GM21367 (cell line): ENCODE measurements at regions not wholly inside any gene's neighbourhood (a gene's known extent, or its start where the extent isn't known, plus 50 kb on each side); places are given as distances from the start of the nearest gene placed in this dataset.

Source experiments
- ATAC-seq: cut with Tn5 transposase; IDR thresholded peaks from one replicate; pipeline ENCODE4 v1.9.1; 2021; ENCODE audit not compliant: unreplicated experiment

DNA sequence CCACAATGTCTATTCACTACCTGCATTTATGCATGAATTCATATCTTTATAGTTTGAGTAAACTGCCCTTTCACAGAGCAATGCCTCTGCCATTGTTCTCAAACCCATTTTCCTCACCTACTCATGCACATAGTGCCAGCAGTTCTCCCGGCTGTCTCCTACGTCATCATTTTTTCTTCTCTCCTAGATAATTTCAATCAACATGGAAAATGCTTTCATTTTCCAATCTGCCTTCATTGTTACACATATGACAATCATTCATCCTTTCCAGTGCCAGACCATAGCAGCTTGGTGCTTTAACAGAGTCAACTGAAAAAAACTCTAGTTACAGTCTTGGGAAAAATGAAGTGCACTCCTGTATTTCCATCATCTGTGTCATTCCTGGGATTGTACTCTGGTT, 514.8 kb upstream of the CTNND2 start:
- ATAC-seq = no peak

DNA sequence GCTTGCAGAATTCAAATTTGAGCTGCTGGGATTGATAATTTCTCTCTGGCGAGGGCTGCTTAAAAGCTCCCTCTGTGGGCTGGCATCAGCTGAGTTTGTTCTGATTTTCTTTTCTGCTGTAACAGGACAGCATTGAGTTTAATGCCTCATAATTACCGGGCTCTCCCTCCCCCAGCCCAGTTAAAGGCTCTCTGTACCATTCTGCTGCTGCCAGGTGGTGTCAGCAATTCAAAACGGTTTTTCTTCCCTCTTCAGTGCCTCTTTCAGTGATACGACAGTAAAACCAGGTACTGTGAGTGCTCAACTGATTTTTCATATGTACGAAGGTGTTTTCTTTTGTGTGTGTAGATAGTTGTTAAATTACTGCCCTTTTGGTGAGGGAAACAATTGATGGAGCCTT, 509.3 kb upstream of the CTNND2 start:
- no peak for ATAC-seq

- ATAC-seq = no peak
Observed at GRCh38 chr5:12413075-12413474, 508.8 kb upstream of the CTNND2 start.

- no peak for ATAC-seq
Observed at GRCh38 chr5:12399868-12400267, 495.6 kb upstream of the CTNND2 start.

GRCh38 chr5:12392246-12392645, 488.0 kb upstream of the CTNND2 start:
- no peak for ATAC-seq

DNA sequence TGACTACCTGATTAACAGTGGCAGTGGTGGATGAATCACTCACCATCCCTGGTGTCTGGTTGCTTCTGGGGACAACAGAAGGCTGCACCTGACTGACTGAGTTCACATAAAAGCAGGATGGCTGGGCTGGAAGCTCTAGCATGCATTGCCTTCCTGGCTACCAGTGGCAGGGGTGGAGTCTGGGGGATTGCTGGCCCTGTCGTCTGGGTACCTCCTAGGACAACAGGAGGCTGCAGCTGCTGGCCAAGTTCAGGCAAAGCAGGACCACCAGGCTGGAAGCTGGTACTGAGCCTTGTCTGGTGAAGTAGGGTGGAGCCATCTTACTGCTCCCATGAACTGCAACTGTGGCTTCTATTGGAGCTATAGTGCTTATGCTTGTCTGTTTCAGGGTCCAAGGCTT, 480.8 kb upstream of the CTNND2 start:
- no peak for ATAC-seq

- no peak for ATAC-seq
Observed at GRCh38 chr5:12384005-12384404, 479.8 kb upstream of the CTNND2 start.

- no peak for ATAC-seq
Observed at GRCh38 chr5:12367973-12368372, 463.7 kb upstream of the CTNND2 start.

DNA sequence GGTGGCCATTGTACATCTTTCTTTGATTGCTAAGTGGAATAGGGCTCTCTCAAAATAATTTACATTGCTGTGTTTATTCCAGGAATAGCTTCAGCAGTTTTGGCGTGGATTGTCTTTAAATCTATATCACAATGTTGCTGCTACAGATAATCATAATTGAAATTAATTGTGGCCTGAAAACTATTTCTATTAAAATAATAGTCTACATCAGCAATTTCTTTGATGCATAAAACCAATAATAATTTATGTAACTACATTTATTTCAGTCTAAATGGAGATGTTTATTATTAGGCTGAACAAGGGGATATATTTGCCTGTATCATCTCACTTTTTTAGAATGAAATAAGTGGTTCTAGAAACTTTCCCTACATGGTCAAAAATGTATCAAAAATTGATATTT, 456.0 kb upstream of the CTNND2 start:
- no peak for ATAC-seq

GRCh38 chr5:12358371-12359090, 454.3 kb upstream of the CTNND2 start:
- no peak for ATAC-seq

- no peak for ATAC-seq
Observed at GRCh38 chr5:12357626-12358025, 453.4 kb upstream of the CTNND2 start.

DNA sequence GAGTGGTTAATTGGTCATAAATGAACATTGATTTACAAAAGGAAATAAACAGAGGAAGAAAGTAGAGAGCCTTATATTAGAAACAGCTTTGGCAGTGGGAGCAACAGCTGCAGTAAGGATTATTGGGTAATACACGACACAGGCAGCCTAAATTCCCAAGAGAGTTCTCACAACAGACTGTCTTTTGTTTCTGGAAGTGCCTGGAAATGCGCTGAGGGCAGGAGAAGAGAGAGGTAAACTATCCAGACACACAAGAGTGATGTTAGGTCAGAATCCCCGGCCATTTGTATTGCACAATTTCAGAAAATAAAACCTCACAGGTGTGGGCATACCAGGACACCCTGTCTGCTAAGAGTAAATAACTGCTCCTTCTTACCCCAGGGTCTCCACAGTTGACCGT, 450.4 kb upstream of the CTNND2 start:
- ATAC-seq = no peak

GRCh38 chr5:12343558-12343957, 439.3 kb upstream of the CTNND2 start:
- ATAC-seq = no peak

GRCh38 chr5:12335938-12336337, 431.7 kb upstream of the CTNND2 start:
- no peak for ATAC-seq

GRCh38 chr5:12332480-12332879, 428.2 kb upstream of the CTNND2 start:
- no peak for ATAC-seq

DNA sequence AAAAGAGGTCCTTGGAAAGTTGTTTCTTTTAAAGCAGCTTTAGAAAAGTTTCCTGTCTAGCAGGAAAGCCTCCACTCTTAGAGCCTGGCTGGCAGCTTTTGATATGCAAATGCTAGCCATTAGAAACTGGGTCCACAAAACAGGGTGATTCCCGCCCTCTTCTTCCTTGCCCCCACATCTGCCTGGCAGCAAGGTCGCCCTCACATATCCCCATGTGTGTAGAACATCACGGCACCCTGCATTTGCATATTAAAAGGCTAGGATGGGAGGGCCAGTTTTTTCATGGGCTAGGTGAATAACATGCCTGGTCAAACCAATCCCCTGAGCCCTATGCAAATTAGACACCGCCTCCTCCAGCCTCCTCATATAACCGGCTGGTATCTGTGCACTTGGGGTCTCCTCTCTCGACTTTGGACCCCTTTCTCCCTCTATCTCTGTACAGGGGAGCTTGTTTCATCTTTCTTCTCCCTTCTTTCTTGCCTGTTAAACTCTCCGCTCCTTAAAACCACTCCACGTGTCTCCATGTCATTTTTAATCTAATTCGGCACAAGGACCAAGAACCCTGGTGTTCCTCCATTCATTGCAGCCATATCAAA, 426.8 kb upstream of the CTNND2 start:
- no peak for ATAC-seq

DNA sequence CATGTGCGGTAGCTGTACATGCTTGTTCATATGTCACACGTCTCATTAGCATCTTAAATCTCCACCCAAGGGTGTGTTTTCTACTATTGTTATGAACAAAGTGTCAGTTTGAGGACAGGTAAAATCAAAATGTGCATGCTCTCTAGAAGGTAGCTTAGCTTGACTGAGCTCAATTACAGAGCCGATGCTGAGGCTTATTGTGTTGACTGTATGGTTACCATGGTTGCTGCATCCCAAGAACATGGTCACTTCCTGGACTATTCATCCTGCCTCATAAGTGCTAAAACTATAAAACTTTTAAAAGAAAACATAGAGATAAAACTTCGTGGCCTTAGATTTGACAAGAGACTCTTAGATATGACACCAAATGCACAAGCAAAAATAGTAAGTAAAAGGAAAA, 426.1 kb upstream of the CTNND2 start:
- ATAC-seq = no peak

- no peak for ATAC-seq
Observed at GRCh38 chr5:12323637-12324229, 419.5 kb upstream of the CTNND2 start.

DNA sequence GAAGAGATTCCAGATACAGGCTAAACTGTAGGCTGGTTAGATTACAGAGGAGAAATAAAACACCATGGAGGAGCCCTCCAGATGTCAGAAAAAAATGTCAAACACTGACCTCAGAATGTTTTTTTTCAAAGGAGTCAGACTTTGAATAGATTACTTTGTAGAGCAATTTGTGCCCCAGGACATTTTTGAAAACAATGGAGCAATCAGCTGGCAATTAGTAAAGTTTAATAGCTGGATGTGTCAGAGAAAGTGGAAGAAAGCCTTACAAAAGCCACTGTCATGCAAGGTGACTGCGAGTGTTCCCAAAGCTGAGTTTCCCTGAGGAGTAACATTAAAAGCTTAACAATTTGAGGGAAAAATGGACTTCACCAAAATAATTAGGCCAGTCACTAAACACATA, 417.8 kb upstream of the CTNND2 start:
- no peak for ATAC-seq

- no peak for ATAC-seq
Observed at GRCh38 chr5:12320331-12320730, 416.1 kb upstream of the CTNND2 start.

- no peak for ATAC-seq
Observed at GRCh38 chr5:12316812-12317211, 412.6 kb upstream of the CTNND2 start.

- ATAC-seq = no peak
Observed at GRCh38 chr5:12315461-12315860, 411.2 kb upstream of the CTNND2 start.

DNA sequence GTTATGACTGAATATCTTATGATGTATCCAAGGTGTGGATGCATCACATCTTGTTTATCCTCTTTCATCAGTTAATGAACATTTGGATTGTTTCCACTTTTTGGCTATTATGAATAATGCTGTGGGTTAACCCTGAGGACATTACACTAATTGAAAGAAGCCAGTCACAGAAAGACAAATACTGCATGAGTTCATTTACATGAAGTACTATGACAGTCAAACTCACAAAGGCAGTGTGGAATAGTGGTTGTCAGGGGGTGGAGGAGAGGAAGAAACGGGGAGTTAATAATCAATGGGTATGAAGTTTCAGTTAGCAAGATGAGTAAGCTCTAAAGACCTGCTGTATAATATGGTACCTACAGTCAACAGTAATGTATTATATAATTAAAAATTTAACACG, 409.4 kb upstream of the CTNND2 start:
- ATAC-seq = no peak
